ENCODE measurements at regions not wholly inside any gene's neighbourhood (a gene's known extent, or its start where the extent isn't known, plus 50 kb on each side); places are given as distances from the start of the nearest gene placed in this dataset.

- peaks cover 7% of the 10 kb centered on the region for H3K9me3 Mint-ChIP-seq
- no peaks in the 10 kb centered on the region for H3K4me1 Mint-ChIP-seq
- no peak for DNase-seq (ENCODE audit: low spot score in 2 of 2)
- H3K4me3 Mint-ChIP-seq = no peak overlapping the region
- no peaks in the 10 kb centered on the region for H3K36me3 Mint-ChIP-seq (ENCODE audit: insufficient read depth)
- no peaks in the 10 kb centered on the region for H3K27me3 Mint-ChIP-seq
- H3K27ac Mint-ChIP-seq (ENCODE audit: low read depth) = no peak overlapping the region
- no peak for ATAC-seq (replicated peaks; ENCODE audit: extremely low read depth, poor library complexity, severe bottlenecking)
Measured at GRCh38 chr1:213868482-213868881, 119.3 kb upstream of the PROX1 start.

GRCh38 chr1:213871179-213871578, 116.6 kb upstream of the PROX1 start:
- no peak overlapping the region for H3K4me3 Mint-ChIP-seq
- peaks cover 7% of the 10 kb centered on the region for H3K9me3 Mint-ChIP-seq
- DNase-seq (ENCODE audit: low spot score in 2 of 2) (no peak), ATAC-seq (replicated peaks; ENCODE audit: extremely low read depth, poor library complexity, severe bottlenecking) (no peak)
- H3K27me3 Mint-ChIP-seq = no peaks in the 10 kb centered on the region
- no peaks in the 10 kb centered on the region for H3K36me3 Mint-ChIP-seq (ENCODE audit: insufficient read depth)
- H3K27ac Mint-ChIP-seq (ENCODE audit: low read depth) = no peak overlapping the region
- H3K4me1 Mint-ChIP-seq = no peaks in the 10 kb centered on the region

- no peak for ATAC-seq (replicated peaks; ENCODE audit: extremely low read depth, poor library complexity, severe bottlenecking)
- DNase-seq (ENCODE audit: low spot score in 2 of 2) = no peak
- H3K4me3 Mint-ChIP-seq = no peak overlapping the region
- no peaks in the 10 kb centered on the region for H3K4me1 Mint-ChIP-seq
- H3K36me3 Mint-ChIP-seq (ENCODE audit: insufficient read depth) = no peaks in the 10 kb centered on the region
- peaks cover 4% of the 10 kb centered on the region for H3K9me3 Mint-ChIP-seq
- no peaks in the 10 kb centered on the region for H3K27me3 Mint-ChIP-seq
- H3K27ac Mint-ChIP-seq (ENCODE audit: low read depth) = no peak overlapping the region
Measured at GRCh38 chr1:213874789-213875188, 113.0 kb upstream of the PROX1 start.

- no peaks in the 10 kb centered on the region for H3K27me3 Mint-ChIP-seq
- no peaks in the 10 kb centered on the region for H3K9me3 Mint-ChIP-seq
- H3K36me3 Mint-ChIP-seq (ENCODE audit: insufficient read depth) = no peaks in the 10 kb centered on the region
- DNase-seq (ENCODE audit: low spot score in 2 of 2) (no peak), ATAC-seq (replicated peaks; ENCODE audit: extremely low read depth, poor library complexity, severe bottlenecking) (no peak)
- H3K4me3 Mint-ChIP-seq = no peak overlapping the region
- H3K4me1 Mint-ChIP-seq = no peaks in the 10 kb centered on the region
- H3K27ac Mint-ChIP-seq (ENCODE audit: low read depth) = no peak overlapping the region
Measured at GRCh38 chr1:213876531-213876930, 111.2 kb upstream of the PROX1 start.

- no peaks in the 10 kb centered on the region for H3K4me1 Mint-ChIP-seq
- no peaks in the 10 kb centered on the region for H3K36me3 Mint-ChIP-seq (ENCODE audit: insufficient read depth)
- H3K27ac Mint-ChIP-seq (ENCODE audit: low read depth) = no peak overlapping the region
- ATAC-seq (replicated peaks; ENCODE audit: extremely low read depth, poor library complexity, severe bottlenecking) (no peak), DNase-seq (ENCODE audit: low spot score in 2 of 2) (no peak)
- H3K9me3 Mint-ChIP-seq = no peaks in the 10 kb centered on the region
- H3K4me3 Mint-ChIP-seq = no peak overlapping the region
- no peaks in the 10 kb centered on the region for H3K27me3 Mint-ChIP-seq
Measured at GRCh38 chr1:213883618-213884017, 104.2 kb upstream of the PROX1 start.

- H3K36me3 Mint-ChIP-seq (ENCODE audit: insufficient read depth) = no peaks in the 10 kb centered on the region
- H3K4me1 Mint-ChIP-seq = no peaks in the 10 kb centered on the region
- H3K4me3 Mint-ChIP-seq = no peak overlapping the region
- DNase-seq (ENCODE audit: low spot score in 2 of 2) (no peak), ATAC-seq (replicated peaks; ENCODE audit: extremely low read depth, poor library complexity, severe bottlenecking) (no peak)
- no peaks in the 10 kb centered on the region for H3K27me3 Mint-ChIP-seq
- H3K27ac Mint-ChIP-seq (ENCODE audit: low read depth) = no peak overlapping the region
- H3K9me3 Mint-ChIP-seq = no peaks in the 10 kb centered on the region
Measured at GRCh38 chr1:213884402-213884801, 103.4 kb upstream of the PROX1 start.

GRCh38 chr1:213884942-213885341, 102.8 kb upstream of the PROX1 start:
- Mint-ChIP-seq H3K4me3 (no peak overlapping the region), H3K36me3 (ENCODE audit: insufficient read depth) (no peaks in the 10 kb centered on the region), H3K27me3 (no peaks in the 10 kb centered on the region), H3K9me3 (no peaks in the 10 kb centered on the region), H3K27ac (ENCODE audit: low read depth) (no peak overlapping the region), H3K4me1 (no peaks in the 10 kb centered on the region)
- ATAC-seq (replicated peaks; ENCODE audit: extremely low read depth, poor library complexity, severe bottlenecking) (no peak), DNase-seq (ENCODE audit: low spot score in 2 of 2) (no peak)

- ATAC-seq (replicated peaks; ENCODE audit: extremely low read depth, poor library complexity, severe bottlenecking) (no peak), DNase-seq (ENCODE audit: low spot score in 2 of 2) (no peak)
- no peak overlapping the region for H3K27ac Mint-ChIP-seq (ENCODE audit: low read depth)
- H3K36me3 Mint-ChIP-seq (ENCODE audit: insufficient read depth) = no peaks in the 10 kb centered on the region
- H3K4me3 Mint-ChIP-seq = no peak overlapping the region
- H3K4me1 Mint-ChIP-seq = no peaks in the 10 kb centered on the region
- no peaks in the 10 kb centered on the region for H3K9me3 Mint-ChIP-seq
- H3K27me3 Mint-ChIP-seq = no peaks in the 10 kb centered on the region
Measured at GRCh38 chr1:213887842-213888241, 99.9 kb upstream of the PROX1 start.

GRCh38 chr1:213891989-213892902, 95.5 kb upstream of the PROX1 start:
- H3K4me1 Mint-ChIP-seq = no peaks in the 10 kb centered on the region
- H3K9me3 Mint-ChIP-seq = peaks cover 5% of the 10 kb centered on the region
- no peak overlapping the region for H3K4me3 Mint-ChIP-seq
- ATAC-seq (replicated peaks; ENCODE audit: extremely low read depth, poor library complexity, severe bottlenecking) (no peak), DNase-seq (ENCODE audit: low spot score in 2 of 2) (no peak)
- no peaks in the 10 kb centered on the region for H3K27me3 Mint-ChIP-seq
- no peak overlapping the region for H3K27ac Mint-ChIP-seq (ENCODE audit: low read depth)
- no peaks in the 10 kb centered on the region for H3K36me3 Mint-ChIP-seq (ENCODE audit: insufficient read depth)

GRCh38 chr1:213898684-213899083, 89.1 kb upstream of the PROX1 start:
- no peaks in the 10 kb centered on the region for H3K4me1 Mint-ChIP-seq
- H3K27me3 Mint-ChIP-seq = no peaks in the 10 kb centered on the region
- H3K9me3 Mint-ChIP-seq = peaks cover 5% of the 10 kb centered on the region
- H3K36me3 Mint-ChIP-seq (ENCODE audit: insufficient read depth) = no peaks in the 10 kb centered on the region
- ATAC-seq (replicated peaks; ENCODE audit: extremely low read depth, poor library complexity, severe bottlenecking) = no peak
- DNase-seq (ENCODE audit: low spot score in 2 of 2) = no peak
- H3K4me3 Mint-ChIP-seq = no peak overlapping the region
- no peak overlapping the region for H3K27ac Mint-ChIP-seq (ENCODE audit: low read depth)

- no peaks in the 10 kb centered on the region for H3K27me3 Mint-ChIP-seq
Measured at GRCh38 chr1:213899413-213899812, 88.4 kb upstream of the PROX1 start.

GRCh38 chr1:213905344-213905743, 82.4 kb upstream of the PROX1 start:
- DNase-seq (ENCODE audit: low spot score in 2 of 2) (no peak), ATAC-seq (replicated peaks; ENCODE audit: extremely low read depth, poor library complexity, severe bottlenecking) (no peak)
- Mint-ChIP-seq H3K27me3 (no peaks in the 10 kb centered on the region), H3K9me3 (no peaks in the 10 kb centered on the region), H3K4me1 (no peaks in the 10 kb centered on the region), H3K27ac (ENCODE audit: low read depth) (no peak overlapping the region), H3K4me3 (no peak overlapping the region), H3K36me3 (ENCODE audit: insufficient read depth) (no peaks in the 10 kb centered on the region)

More at GRCh38 chr1:213899413-213899812, 88.4 kb upstream of the PROX1 start:
- H3K27ac Mint-ChIP-seq (ENCODE audit: low read depth) = no peak overlapping the region
- ATAC-seq (replicated peaks; ENCODE audit: extremely low read depth, poor library complexity, severe bottlenecking) (no peak), DNase-seq (ENCODE audit: low spot score in 2 of 2) (no peak)
- no peaks in the 10 kb centered on the region for H3K4me1 Mint-ChIP-seq
- H3K36me3 Mint-ChIP-seq (ENCODE audit: insufficient read depth) = no peaks in the 10 kb centered on the region
- H3K9me3 Mint-ChIP-seq = peaks cover 5% of the 10 kb centered on the region
- H3K4me3 Mint-ChIP-seq = no peak overlapping the region

GRCh38 chr1:213908521-213908920, 79.3 kb upstream of the PROX1 start:
- no peak for ATAC-seq (replicated peaks; ENCODE audit: extremely low read depth, poor library complexity, severe bottlenecking)
- Mint-ChIP-seq H3K9me3 (no peaks in the 10 kb centered on the region), H3K4me3 (no peak overlapping the region), H3K27me3 (no peaks in the 10 kb centered on the region), H3K4me1 (no peaks in the 10 kb centered on the region), H3K36me3 (ENCODE audit: insufficient read depth) (no peaks in the 10 kb centered on the region), H3K27ac (ENCODE audit: low read depth) (no peak overlapping the region)
- no peak for DNase-seq (ENCODE audit: low spot score in 2 of 2)

Measured in central memory CD8-positive, alpha-beta T cell (primary cell).